GM12878 (cell line): ENCODE measurements at regions not wholly inside any gene's neighbourhood (a gene's known extent, or its start where the extent isn't known, plus 50 kb on each side); places are given as distances from the start of the nearest gene placed in this dataset.

ENCODE experiments used
- ATAC-seq: fragments of 200-7000 bp; cut with Tn5 transposase; 3 replicates; pipeline ENCODE4 v1.9.1; 2020; ENCODE audit warnings: mild to moderate bottlenecking, moderate library complexity
- BruUV-seq: library from RNA; stranded (reverse); fragments of 400-500 nt; replicated peaks from 2 replicates; lab custom pipeline; 2021; lab: Mats Ljungman, UMichigan
- CTCF ChIA-PET: fragments of 300-600 bp; sonication (Branson Sonifier 250); formaldehyde crosslinking; extraction: SDS; loops from one replicate; lab custom pipeline; 2021; ENCODE audit warnings: inconsistent platforms; lab: Yijun Ruan, JAX
- POLR2A ChIA-PET: fragments of 350-600 bp; formaldehyde crosslinking; extraction: SDS; loops from one replicate; lab custom pipeline; 2021; ENCODE audit warnings: inconsistent platforms; lab: Charles Lee
- RAD21 ChIA-PET: fragments of 300-600 bp; sonication (Branson Sonifier 250); formaldehyde crosslinking; loops from one replicate; lab custom pipeline; 2023; ENCODE audit warnings: antibody characterized with exemption; ENCODE audit not compliant: unreplicated experiment; lab: Charles Lee
- SMC1A ChIA-PET: fragments of 300-600 bp; sonication (Branson Sonifier 250); formaldehyde crosslinking; loops from one replicate; lab custom pipeline; 2023; ENCODE audit not compliant: unreplicated experiment, uncharacterized antibody; lab: Charles Lee
- DNase-seq: peaks from one replicate; pipeline ENCODE4 v3.0.0-alpha.2; 2011; ENCODE audit warnings: low read depth, low spot score
- FAIRE-seq: peaks from 3 replicates; lab custom pipeline; 2011; peaks lifted over from hg19 to GRCh38; lab: Jason Lieb, UNC
- H2AFZ ChIP-seq: 2 replicates; pipeline ENCODE4 v1.6.0; 2011; ENCODE audit warnings: low read depth, low read length, control low read depth; ENCODE audit not compliant: control insufficient read depth
- H3K27ac ChIP-seq: 2 replicates; pipeline ENCODE4 v1.5.1; 2011; ENCODE audit warnings: control low read depth; ENCODE audit not compliant: control insufficient read depth, insufficient read depth
- H3K27me3 ChIP-seq, 2 experiments: replicated peaks in 1 of 2; 2 replicates each; pipeline versions ENCODE4 v1.6.0 to v1.6.1; 2011; ENCODE audit warnings: low read length in 1 of 2; ENCODE audit not compliant: control insufficient read depth in 2 of 2, insufficient read depth in 2 of 2
- H3K36me3 ChIP-seq, 2 experiments: 2 replicates each; pipeline ENCODE4 v1.5.1; 2011; ENCODE audit warnings: low read length in 1 of 2; ENCODE audit not compliant: control insufficient read depth in 2 of 2, insufficient read depth in 2 of 2
- H3K4me1 ChIP-seq: 2 replicates; pipeline ENCODE4 v1.6.1; 2011; ENCODE audit warnings: mild to moderate bottlenecking, low read length, moderate library complexity, mixed read lengths; ENCODE audit not compliant: control insufficient read depth, insufficient read depth
- H3K4me2 ChIP-seq: 2 replicates; pipeline ENCODE4 v1.6.0; 2011; ENCODE audit warnings: control low read depth; ENCODE audit not compliant: control insufficient read depth, insufficient read depth
- H3K4me3 ChIP-seq: fragments of 200-600 bp; sonication (generic); 2 replicates; pipeline ENCODE4 v1.5.1; 2016
- H3K79me2 ChIP-seq: 2 replicates; pipeline ENCODE4 v1.6.0; 2011; ENCODE audit warnings: low read length; ENCODE audit not compliant: control insufficient read depth, insufficient read depth
- H3K9ac ChIP-seq: 2 replicates; pipeline ENCODE4 v1.8.0; 2011; ENCODE audit warnings: low read length, control low read depth, mixed read lengths; ENCODE audit not compliant: control insufficient read depth, insufficient read depth
- H3K9me3 ChIP-seq: replicated peaks from 3 replicates; pipeline ENCODE4 v1.5.1; 2011; ENCODE audit warnings: mild to moderate bottlenecking, low read length; ENCODE audit not compliant: control insufficient read depth, insufficient read depth
- H4K20me1 ChIP-seq: 2 replicates; pipeline ENCODE4 v1.6.0; 2011; ENCODE audit not compliant: control insufficient read depth, insufficient read depth
- ATF7 ChIP-seq: fragments of 450-650 bp; IDR thresholded peaks from 2 replicates; pipeline ENCODE4 v1.6.1; 2016; ENCODE audit warnings: low read depth, mild to moderate bottlenecking
- BRCA1 ChIP-seq: IDR thresholded peaks from 2 replicates; pipeline ENCODE4 v1.6.1; 2011; ENCODE audit warnings: low read depth, low read length, improper control_type of control experiment
- EGR1 ChIP-seq, 2 experiments: IDR thresholded peaks; 1 replicate in 1 of 2; 2 replicates in 1 of 2; pipeline ENCODE4 v1.6.1; 2011 to 2012; ENCODE audit warnings: low read depth in 2 of 2, low read length in 2 of 2, borderline replicate concordance in 1 of 2, mild to moderate bottlenecking in 1 of 2, moderate library complexity in 1 of 2
- EP300 ChIP-seq, 2 experiments: fragments of 150-350 bp in 1 of 2; IDR thresholded peaks; 2 replicates each; pipeline ENCODE4 v1.6.1; 2011 to 2012; ENCODE audit warnings: low read depth in 2 of 2, low read length in 2 of 2, borderline replicate concordance in 1 of 2, improper control_type of control experiment in 1 of 2, inconsistent platforms in 1 of 2; ENCODE audit not compliant: control insufficient read depth in 1 of 2
- EZH2 ChIP-seq: IDR thresholded peaks from 2 replicates; pipeline ENCODE4 v1.6.1; 2012; ENCODE audit warnings: low read depth, mild to moderate bottlenecking, control low read depth, inconsistent platforms, low read length, borderline replicate concordance; ENCODE audit not compliant: control insufficient read depth
- FOS ChIP-seq: IDR thresholded peaks from 3 replicates; pipeline ENCODE4 v1.6.1; 2011; ENCODE audit warnings: borderline replicate concordance; ENCODE audit not compliant: insufficient read length; ENCODE audit errors: extremely low read depth
- MYC ChIP-seq: IDR thresholded peaks from 2 replicates; pipeline ENCODE4 v1.6.1; 2011; ENCODE audit warnings: mild to moderate bottlenecking, low read length, moderate library complexity, inconsistent platforms; ENCODE audit not compliant: insufficient read depth, insufficient replicate concordance, insufficient read length, severe bottlenecking
- PML ChIP-seq: IDR thresholded peaks from 2 replicates; pipeline ENCODE4 v1.6.1; 2012; ENCODE audit warnings: low read length, inconsistent platforms
- POLR2AphosphoS5 ChIP-seq: IDR thresholded peaks from 2 replicates; pipeline ENCODE4 v1.6.1; 2011; ENCODE audit warnings: mild to moderate bottlenecking, low read length, inconsistent platforms
- SUZ12 ChIP-seq: fragments of 200-600 bp; sonication (generic); IDR thresholded peaks from one replicate; pipeline ENCODE4 v1.6.1; 2018; ENCODE audit warnings: antibody characterized with exemption, mild to moderate bottlenecking; ENCODE audit not compliant: unreplicated experiment
- WGBS: methylation state at CpG from one replicate; pipeline ENCODE4 v1.1.6; 2016; ENCODE audit warnings: low lambda C conversion rate; ENCODE audit not compliant: insufficient replicate concordance, insufficient coverage; ENCODE audit errors: missing lambda C conversion rate; 5-methylcytosine and 5-hydroxymethylcytosine counted together
- in situ Hi-C: fragments of 300-500 bp; cut with MboI; formaldehyde crosslinking; loops from 9 replicates; pipeline ENCODE4 v1.14.3; 2018; ENCODE audit warnings: mixed read lengths
- intact Hi-C: fragments of 100-400 bp; cut with micrococcal nuclease; formaldehyde crosslinking; loops from one replicate; pipeline ENCODE4 v1.14.2; 2022; ENCODE audit not compliant: unreplicated experiment
- TF ChIP-seq, protein P1 (sequence below): IDR thresholded peaks from 2 replicates; pipeline ENCODE4 v1.6.1; 2012; ENCODE audit warnings: low read depth, low read length, improper control_type of control experiment
- TF ChIP-seq, protein P2 (sequence below): fragments of 450-650 bp; IDR thresholded peaks from 2 replicates; pipeline ENCODE4 v1.6.1; 2017; ENCODE audit warnings: low read depth, mild to moderate bottlenecking, moderate library complexity

DNA sequence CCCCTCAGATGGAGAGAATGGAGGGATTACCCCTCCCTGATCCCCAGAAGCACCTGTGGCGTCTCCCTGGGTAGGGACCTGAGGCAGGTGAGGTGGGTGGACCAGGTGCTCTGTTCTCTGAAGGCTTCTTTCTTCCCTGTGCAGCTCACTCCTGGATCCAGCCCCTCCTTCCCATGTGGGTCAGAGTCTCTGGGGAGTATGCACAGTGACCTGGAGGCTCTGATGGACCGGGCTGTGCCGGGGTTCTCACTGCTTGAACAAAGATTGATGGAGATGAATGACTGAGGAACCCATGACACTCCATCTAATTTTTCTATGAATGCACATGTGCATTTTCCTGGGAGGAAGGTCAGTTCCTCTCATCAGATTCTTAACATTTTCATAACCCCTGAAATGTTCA is 78.6 kb upstream of the SHANK2 start:
- Histone ChIP-seq H3K4me2 (no peak overlapping the region), H3K4me3 (no peak overlapping the region), H3K36me3 (no peaks in the 10 kb centered on the region), H3K27me3 (no peaks in the 10 kb centered on the region), H3K9me3 (no peaks in the 10 kb centered on the region; the same call in 2 of the 3 replicates), H2AFZ (no peak overlapping the region), H3K9ac (no peak overlapping the region), H3K79me2 (no peaks in the 10 kb centered on the region), H3K27ac (no peak overlapping the region), H3K4me1 (no peaks in the 10 kb centered on the region), H4K20me1 (no peaks in the 10 kb centered on the region)
- no TSS peak for BruUV-seq
- intact Hi-C loops (no loop called here), in situ Hi-C loops (no loop called here)
- ChIA-PET SMC1A (no interaction called here), CTCF (no interaction called here), RAD21 (no interaction called here), POLR2A (no interaction called here)
- ATAC-seq, result no peak
- no peak for FAIRE-seq
- TF ChIP-seq SUZ12 (no peak), ATF7 (no peak), EGR1 (IDR thresholded peaks at IDR 0.05; ENCODE audit: borderline replicate concordance in 1 of 2, low read depth in 2 of 2, low read length in 2 of 2) (no peak), MYC (no peak), EZH2 (no peak), PML (no peak), POLR2AphosphoS5 (no peak), EP300 (IDR thresholded peaks at IDR 0.05; ENCODE audit: borderline replicate concordance in 1 of 2, control insufficient read depth in 1 of 2, low read depth in 2 of 2, low read length in 2 of 2) (no peak), FOS (no peak), BRCA1 (no peak)
- TF ChIP-seq, protein P1, sequence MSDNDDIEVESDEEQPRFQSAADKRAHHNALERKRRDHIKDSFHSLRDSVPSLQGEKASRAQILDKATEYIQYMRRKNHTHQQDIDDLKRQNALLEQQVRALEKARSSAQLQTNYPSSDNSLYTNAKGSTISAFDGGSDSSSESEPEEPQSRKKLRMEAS, result no peak
- TF ChIP-seq, protein P2, sequence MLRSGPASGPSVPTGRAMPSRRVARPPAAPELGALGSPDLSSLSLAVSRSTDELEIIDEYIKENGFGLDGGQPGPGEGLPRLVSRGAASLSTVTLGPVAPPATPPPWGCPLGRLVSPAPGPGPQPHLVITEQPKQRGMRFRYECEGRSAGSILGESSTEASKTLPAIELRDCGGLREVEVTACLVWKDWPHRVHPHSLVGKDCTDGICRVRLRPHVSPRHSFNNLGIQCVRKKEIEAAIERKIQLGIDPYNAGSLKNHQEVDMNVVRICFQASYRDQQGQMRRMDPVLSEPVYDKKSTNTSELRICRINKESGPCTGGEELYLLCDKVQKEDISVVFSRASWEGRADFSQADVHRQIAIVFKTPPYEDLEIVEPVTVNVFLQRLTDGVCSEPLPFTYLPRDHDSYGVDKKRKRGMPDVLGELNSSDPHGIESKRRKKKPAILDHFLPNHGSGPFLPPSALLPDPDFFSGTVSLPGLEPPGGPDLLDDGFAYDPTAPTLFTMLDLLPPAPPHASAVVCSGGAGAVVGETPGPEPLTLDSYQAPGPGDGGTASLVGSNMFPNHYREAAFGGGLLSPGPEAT, result no peak
- 9% methylated on average over 3 of the region's 3 CpGs for WGBS
- no peak for DNase-seq
